GM23338 (cell line): ENCODE measurements at regions not wholly inside any gene's neighbourhood (a gene's known extent, or its start where the extent isn't known, plus 50 kb on each side); places are given as distances from the start of the nearest gene placed in this dataset.

Source experiments
- ATAC-seq: fragments of 200-7000 bp; cut with Tn5 transposase; 3 replicates; pipeline ENCODE4 v1.9.1; 2020
- DNase-seq: peaks from one replicate; pipeline ENCODE4 v3.0.0-alpha.2; 2015; ENCODE audit warnings: low spot score
- H2AFZ ChIP-seq: fragments of 200-600 bp; sonication (generic); 2 replicates; pipeline ENCODE4 v1.8.0; 2016; ENCODE audit warnings: antibody characterized with exemption, mild to moderate bottlenecking, moderate library complexity
- H3F3A ChIP-seq: fragments of 200-600 bp; sonication (generic); replicated peaks from 2 replicates; pipeline ENCODE4 v1.8.0; 2017; ENCODE audit warnings: antibody characterized with exemption, mixed run types, low read depth
- H3K27ac ChIP-seq: fragments of 200-600 bp; sonication (generic); 2 replicates; pipeline ENCODE4 v1.6.1; 2016; ENCODE audit warnings: low read depth
- H3K27me3 ChIP-seq: fragments of 200-600 bp; sonication (generic); 2 replicates; pipeline ENCODE4 v1.8.0; 2016; ENCODE audit warnings: mild to moderate bottlenecking, mixed run types, moderate library complexity; ENCODE audit not compliant: insufficient read depth
- H3K36me3 ChIP-seq: fragments of 200-600 bp; sonication (generic); 2 replicates; pipeline ENCODE4 v1.8.0; 2016; ENCODE audit warnings: mild to moderate bottlenecking; ENCODE audit not compliant: insufficient read depth
- H3K4me1 ChIP-seq: fragments of 200-600 bp; sonication (generic); 2 replicates; pipeline ENCODE4 v1.8.0; 2016; ENCODE audit warnings: mild to moderate bottlenecking, moderate library complexity; ENCODE audit not compliant: insufficient read depth
- H3K4me2 ChIP-seq: fragments of 200-600 bp; sonication (generic); 2 replicates; pipeline ENCODE4 v1.7.1; 2017; ENCODE audit warnings: mixed run types
- H3K4me3 ChIP-seq: fragments of 200-600 bp; sonication (generic); 2 replicates; pipeline ENCODE4 v1.6.1; 2016; ENCODE audit warnings: mixed run types
- H3K79me2 ChIP-seq: fragments of 200-600 bp; sonication (generic); replicated peaks from 2 replicates; pipeline ENCODE4 v1.8.0; 2017; ENCODE audit warnings: mild to moderate bottlenecking; ENCODE audit not compliant: insufficient read depth
- H3K9me2 ChIP-seq: fragments of 200-600 bp; sonication (generic); 2 replicates; pipeline ENCODE4 v1.8.0; 2017; ENCODE audit not compliant: insufficient read depth
- H4K20me1 ChIP-seq: fragments of 200-600 bp; sonication (generic); replicated peaks from 2 replicates; pipeline ENCODE4 v1.8.0; 2017; ENCODE audit warnings: mild to moderate bottlenecking; ENCODE audit not compliant: insufficient read depth
- H3K27ac Mint-ChIP-seq: 2 replicates; pipeline ENCODE4 v1.8.0; 2020; ENCODE audit warnings: inconsistent platforms, mild to moderate bottlenecking, moderate library complexity, mixed read lengths
- H3K27me3 Mint-ChIP-seq: 3 replicates; pipeline ENCODE4 v1.8.0; 2022; ENCODE audit warnings: low read depth, mild to moderate bottlenecking, moderate library complexity, mixed read lengths, inconsistent platforms; ENCODE audit not compliant: insufficient read depth, poor library complexity
- H3K36me3 Mint-ChIP-seq: 3 replicates; pipeline ENCODE4 v1.8.0; 2021; ENCODE audit warnings: low read depth, mild to moderate bottlenecking, inconsistent platforms, moderate library complexity, mixed read lengths
- H3K4me1 Mint-ChIP-seq: 3 replicates; pipeline ENCODE4 v1.8.0; 2020; ENCODE audit warnings: mild to moderate bottlenecking, inconsistent platforms, mixed read lengths
- H3K4me3 Mint-ChIP-seq: 3 replicates; pipeline ENCODE4 v1.8.0; 2021; ENCODE audit warnings: moderate library complexity, mild to moderate bottlenecking, inconsistent platforms, mixed read lengths
- H3K9me3 Mint-ChIP-seq: 3 replicates; pipeline ENCODE4 v1.8.0; 2020; ENCODE audit warnings: moderate library complexity, mild to moderate bottlenecking, inconsistent platforms, mixed read lengths
- CREB1 ChIP-seq: fragments of 250-450 bp; sonication (Bioruptor Pico); IDR thresholded peaks from 2 replicates; pipeline ENCODE4 v1.5.0; 2020; ENCODE audit warnings: low read depth, mild to moderate bottlenecking, moderate library complexity
- EZH2 ChIP-seq: fragments of 200-600 bp; sonication (generic); IDR thresholded peaks from one replicate; pipeline ENCODE4 v1.8.0; 2017; ENCODE audit warnings: antibody characterized with exemption, mild to moderate bottlenecking, low read depth; ENCODE audit not compliant: unreplicated experiment
- EZH2phosphoT487 ChIP-seq: fragments of 200-600 bp; sonication (generic); IDR thresholded peaks from one replicate; pipeline ENCODE4 v1.8.1; 2018; ENCODE audit warnings: antibody characterized with exemption; ENCODE audit not compliant: unreplicated experiment
- JUNB ChIP-seq: IDR thresholded peaks from one replicate; pipeline ENCODE4 v1.6.1; 2016; ENCODE audit warnings: antibody characterized with exemption; ENCODE audit not compliant: unreplicated experiment
- NANOG ChIP-seq: IDR thresholded peaks from 2 replicates; pipeline ENCODE4 v1.6.1; 2016; ENCODE audit warnings: antibody characterized with exemption, borderline replicate concordance
- POLR2AphosphoS5 ChIP-seq: IDR thresholded peaks from 2 replicates; pipeline ENCODE4 v1.6.1; 2016; ENCODE audit warnings: antibody characterized with exemption, low read depth
- STAT1 ChIP-seq: IDR thresholded peaks from one replicate; pipeline ENCODE4 v1.6.1; 2016; ENCODE audit warnings: antibody characterized with exemption; ENCODE audit not compliant: unreplicated experiment
- ZNF114 ChIP-seq: fragments of 250-450 bp; sonication (Bioruptor Pico); IDR thresholded peaks from 2 replicates; pipeline ENCODE4 v1.5.0; 2020; ENCODE audit warnings: mild to moderate bottlenecking, moderate library complexity
- ZNF331 ChIP-seq: fragments of 250-450 bp; sonication (Bioruptor Pico); IDR thresholded peaks from 2 replicates; pipeline ENCODE4 v1.5.0; 2020; ENCODE audit warnings: low read depth, mild to moderate bottlenecking, moderate library complexity
- TF ChIP-seq, protein P1 (sequence below): IDR thresholded peaks from 2 replicates; pipeline ENCODE4 v1.6.1; 2016; ENCODE audit warnings: antibody characterized with exemption
- TF ChIP-seq, protein P2 (sequence below): fragments of 250-450 bp; sonication (Bioruptor Pico); IDR thresholded peaks from 2 replicates; pipeline ENCODE4 v1.5.0; 2020; ENCODE audit warnings: mild to moderate bottlenecking, moderate library complexity
- TF ChIP-seq, protein P3 (sequence below): IDR thresholded peaks from one replicate; pipeline ENCODE4 v1.6.1; 2018; ENCODE audit warnings: antibody characterized with exemption; ENCODE audit not compliant: unreplicated experiment
- TF ChIP-seq, protein P4 (sequence below), 2 experiments: fragments of 200-600 bp in 1 of 2; sonication (generic) in 1 of 2; conservative IDR thresholded peaks; 2 replicates each; pipeline versions ENCODE4 v1.5.1 to v1.6.1; 2016 to 2017; ENCODE audit warnings: antibody characterized with exemption in 2 of 2, low read depth in 2 of 2, mild to moderate bottlenecking in 2 of 2, moderate library complexity in 1 of 2

DNA sequence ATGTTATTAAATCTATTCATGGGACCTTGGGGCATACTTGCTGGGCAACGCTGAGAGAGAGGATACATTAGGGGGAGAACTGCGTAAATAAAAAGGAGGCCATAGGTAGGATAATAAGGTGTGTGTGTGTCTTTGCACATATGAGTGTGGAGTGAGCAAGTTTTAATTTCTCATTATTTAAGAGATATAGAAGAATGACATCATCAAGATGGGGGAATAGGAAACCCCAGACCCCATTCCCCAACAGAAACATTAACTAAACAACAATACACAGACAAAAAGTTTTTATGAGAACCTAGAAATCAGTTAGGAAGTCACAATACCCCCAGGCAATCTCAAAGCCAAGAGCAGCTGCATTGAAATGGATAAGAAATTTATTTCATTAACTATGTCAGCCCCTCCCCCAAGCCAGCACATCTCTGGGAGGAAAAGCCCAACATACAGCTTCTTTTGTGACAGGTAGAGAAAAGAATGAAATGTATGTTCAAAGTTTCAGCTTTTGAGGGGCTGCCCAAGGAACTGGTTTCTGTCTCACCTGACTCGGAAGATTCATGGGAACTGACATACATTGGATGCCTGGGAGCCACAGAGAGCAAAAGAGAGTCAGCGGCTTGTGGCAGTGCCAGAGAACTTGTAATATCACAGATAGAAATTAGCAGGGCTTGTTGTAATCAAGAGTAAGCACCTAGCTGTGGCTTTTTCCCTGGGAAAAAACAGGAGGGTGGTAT, 234.3 kb upstream of the NFIA start:
- Mint-ChIP-seq H3K9me3 (peaks cover 37% of the 10 kb centered on the region), H3K27me3 (peaks cover 9% of the 10 kb centered on the region), H3K27ac (peak overlapping the region; percentile 80), H3K4me3 (no peak overlapping the region), H3K4me1 (peaks cover 20% of the 10 kb centered on the region), H3K36me3 (peaks cover 33% of the 10 kb centered on the region)
- H3K9me2 ChIP-seq: no peaks in the 10 kb centered on the region
- TF ChIP-seq, protein P1, sequence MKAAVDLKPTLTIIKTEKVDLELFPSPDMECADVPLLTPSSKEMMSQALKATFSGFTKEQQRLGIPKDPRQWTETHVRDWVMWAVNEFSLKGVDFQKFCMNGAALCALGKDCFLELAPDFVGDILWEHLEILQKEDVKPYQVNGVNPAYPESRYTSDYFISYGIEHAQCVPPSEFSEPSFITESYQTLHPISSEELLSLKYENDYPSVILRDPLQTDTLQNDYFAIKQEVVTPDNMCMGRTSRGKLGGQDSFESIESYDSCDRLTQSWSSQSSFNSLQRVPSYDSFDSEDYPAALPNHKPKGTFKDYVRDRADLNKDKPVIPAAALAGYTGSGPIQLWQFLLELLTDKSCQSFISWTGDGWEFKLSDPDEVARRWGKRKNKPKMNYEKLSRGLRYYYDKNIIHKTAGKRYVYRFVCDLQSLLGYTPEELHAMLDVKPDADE: no peak
- TF ChIP-seq, protein P2, sequence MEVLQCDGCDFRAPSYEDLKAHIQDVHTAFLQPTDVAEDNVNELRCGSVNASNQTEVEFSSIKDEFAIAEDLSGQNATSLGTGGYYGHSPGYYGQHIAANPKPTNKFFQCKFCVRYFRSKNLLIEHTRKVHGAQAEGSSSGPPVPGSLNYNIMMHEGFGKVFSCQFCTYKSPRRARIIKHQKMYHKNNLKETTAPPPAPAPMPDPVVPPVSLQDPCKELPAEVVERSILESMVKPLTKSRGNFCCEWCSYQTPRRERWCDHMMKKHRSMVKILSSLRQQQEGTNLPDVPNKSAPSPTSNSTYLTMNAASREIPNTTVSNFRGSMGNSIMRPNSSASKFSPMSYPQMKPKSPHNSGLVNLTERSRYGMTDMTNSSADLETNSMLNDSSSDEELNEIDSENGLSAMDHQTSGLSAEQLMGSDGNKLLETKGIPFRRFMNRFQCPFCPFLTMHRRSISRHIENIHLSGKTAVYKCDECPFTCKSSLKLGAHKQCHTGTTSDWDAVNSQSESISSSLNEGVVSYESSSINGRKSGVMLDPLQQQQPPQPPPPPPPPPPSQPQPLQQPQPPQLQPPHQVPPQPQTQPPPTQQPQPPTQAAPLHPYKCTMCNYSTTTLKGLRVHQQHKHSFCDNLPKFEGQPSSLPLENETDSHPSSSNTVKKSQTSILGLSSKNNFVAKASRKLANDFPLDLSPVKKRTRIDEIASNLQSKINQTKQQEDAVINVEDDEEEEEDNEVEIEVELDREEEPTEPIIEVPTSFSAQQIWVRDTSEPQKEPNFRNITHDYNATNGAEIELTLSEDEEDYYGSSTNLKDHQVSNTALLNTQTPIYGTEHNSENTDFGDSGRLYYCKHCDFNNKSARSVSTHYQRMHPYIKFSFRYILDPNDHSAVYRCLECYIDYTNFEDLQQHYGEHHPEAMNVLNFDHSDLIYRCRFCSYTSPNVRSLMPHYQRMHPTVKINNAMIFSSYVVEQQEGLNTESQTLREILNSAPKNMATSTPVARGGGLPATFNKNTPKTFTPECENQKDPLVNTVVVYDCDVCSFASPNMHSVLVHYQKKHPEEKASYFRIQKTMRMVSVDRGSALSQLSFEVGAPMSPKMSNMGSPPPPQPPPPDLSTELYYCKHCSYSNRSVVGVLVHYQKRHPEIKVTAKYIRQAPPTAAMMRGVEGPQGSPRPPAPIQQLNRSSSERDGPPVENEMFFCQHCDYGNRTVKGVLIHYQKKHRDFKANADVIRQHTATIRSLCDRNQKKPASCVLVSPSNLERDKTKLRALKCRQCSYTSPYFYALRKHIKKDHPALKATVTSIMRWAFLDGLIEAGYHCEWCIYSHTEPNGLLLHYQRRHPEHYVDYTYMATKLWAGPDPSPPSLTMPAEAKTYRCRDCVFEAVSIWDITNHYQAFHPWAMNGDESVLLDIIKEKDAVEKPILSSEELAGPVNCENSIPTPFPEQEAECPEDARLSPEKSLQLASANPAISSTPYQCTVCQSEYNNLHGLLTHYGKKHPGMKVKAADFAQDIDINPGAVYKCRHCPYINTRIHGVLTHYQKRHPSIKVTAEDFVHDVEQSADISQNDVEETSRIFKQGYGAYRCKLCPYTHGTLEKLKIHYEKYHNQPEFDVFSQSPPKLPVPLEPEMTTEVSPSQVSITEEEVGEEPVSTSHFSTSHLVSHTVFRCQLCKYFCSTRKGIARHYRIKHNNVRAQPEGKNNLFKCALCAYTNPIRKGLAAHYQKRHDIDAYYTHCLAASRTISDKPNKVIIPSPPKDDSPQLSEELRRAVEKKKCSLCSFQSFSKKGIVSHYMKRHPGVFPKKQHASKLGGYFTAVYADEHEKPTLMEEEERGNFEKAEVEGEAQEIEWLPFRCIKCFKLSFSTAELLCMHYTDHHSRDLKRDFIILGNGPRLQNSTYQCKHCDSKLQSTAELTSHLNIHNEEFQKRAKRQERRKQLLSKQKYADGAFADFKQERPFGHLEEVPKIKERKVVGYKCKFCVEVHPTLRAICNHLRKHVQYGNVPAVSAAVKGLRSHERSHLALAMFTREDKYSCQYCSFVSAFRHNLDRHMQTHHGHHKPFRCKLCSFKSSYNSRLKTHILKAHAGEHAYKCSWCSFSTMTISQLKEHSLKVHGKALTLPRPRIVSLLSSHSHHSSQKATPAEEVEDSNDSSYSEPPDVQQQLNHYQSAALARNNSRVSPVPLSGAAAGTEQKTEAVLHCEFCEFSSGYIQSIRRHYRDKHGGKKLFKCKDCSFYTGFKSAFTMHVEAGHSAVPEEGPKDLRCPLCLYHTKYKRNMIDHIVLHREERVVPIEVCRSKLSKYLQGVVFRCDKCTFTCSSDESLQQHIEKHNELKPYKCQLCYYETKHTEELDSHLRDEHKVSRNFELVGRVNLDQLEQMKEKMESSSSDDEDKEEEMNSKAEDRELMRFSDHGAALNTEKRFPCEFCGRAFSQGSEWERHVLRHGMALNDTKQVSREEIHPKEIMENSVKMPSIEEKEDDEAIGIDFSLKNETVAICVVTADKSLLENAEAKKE (CRISPR knock-in tag): no peak
- TF ChIP-seq, protein P3, sequence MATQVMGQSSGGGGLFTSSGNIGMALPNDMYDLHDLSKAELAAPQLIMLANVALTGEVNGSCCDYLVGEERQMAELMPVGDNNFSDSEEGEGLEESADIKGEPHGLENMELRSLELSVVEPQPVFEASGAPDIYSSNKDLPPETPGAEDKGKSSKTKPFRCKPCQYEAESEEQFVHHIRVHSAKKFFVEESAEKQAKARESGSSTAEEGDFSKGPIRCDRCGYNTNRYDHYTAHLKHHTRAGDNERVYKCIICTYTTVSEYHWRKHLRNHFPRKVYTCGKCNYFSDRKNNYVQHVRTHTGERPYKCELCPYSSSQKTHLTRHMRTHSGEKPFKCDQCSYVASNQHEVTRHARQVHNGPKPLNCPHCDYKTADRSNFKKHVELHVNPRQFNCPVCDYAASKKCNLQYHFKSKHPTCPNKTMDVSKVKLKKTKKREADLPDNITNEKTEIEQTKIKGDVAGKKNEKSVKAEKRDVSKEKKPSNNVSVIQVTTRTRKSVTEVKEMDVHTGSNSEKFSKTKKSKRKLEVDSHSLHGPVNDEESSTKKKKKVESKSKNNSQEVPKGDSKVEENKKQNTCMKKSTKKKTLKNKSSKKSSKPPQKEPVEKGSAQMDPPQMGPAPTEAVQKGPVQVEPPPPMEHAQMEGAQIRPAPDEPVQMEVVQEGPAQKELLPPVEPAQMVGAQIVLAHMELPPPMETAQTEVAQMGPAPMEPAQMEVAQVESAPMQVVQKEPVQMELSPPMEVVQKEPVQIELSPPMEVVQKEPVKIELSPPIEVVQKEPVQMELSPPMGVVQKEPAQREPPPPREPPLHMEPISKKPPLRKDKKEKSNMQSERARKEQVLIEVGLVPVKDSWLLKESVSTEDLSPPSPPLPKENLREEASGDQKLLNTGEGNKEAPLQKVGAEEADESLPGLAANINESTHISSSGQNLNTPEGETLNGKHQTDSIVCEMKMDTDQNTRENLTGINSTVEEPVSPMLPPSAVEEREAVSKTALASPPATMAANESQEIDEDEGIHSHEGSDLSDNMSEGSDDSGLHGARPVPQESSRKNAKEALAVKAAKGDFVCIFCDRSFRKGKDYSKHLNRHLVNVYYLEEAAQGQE: no peak
- no peak for TF ChIP-seq NANOG
- no peak for TF ChIP-seq CREB1
- no peak for TF ChIP-seq STAT1
- no peak for TF ChIP-seq POLR2AphosphoS5
- TF ChIP-seq ZNF114 (CRISPR knock-in tag): no peak
- TF ChIP-seq JUNB: no peak
- TF ChIP-seq EZH2: no peak
- TF ChIP-seq, protein P4, sequence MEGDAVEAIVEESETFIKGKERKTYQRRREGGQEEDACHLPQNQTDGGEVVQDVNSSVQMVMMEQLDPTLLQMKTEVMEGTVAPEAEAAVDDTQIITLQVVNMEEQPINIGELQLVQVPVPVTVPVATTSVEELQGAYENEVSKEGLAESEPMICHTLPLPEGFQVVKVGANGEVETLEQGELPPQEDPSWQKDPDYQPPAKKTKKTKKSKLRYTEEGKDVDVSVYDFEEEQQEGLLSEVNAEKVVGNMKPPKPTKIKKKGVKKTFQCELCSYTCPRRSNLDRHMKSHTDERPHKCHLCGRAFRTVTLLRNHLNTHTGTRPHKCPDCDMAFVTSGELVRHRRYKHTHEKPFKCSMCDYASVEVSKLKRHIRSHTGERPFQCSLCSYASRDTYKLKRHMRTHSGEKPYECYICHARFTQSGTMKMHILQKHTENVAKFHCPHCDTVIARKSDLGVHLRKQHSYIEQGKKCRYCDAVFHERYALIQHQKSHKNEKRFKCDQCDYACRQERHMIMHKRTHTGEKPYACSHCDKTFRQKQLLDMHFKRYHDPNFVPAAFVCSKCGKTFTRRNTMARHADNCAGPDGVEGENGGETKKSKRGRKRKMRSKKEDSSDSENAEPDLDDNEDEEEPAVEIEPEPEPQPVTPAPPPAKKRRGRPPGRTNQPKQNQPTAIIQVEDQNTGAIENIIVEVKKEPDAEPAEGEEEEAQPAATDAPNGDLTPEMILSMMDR (conservative IDR thresholded peaks at IDR 0.05; ENCODE audit: low read depth in 2 of 2): no peak
- TF ChIP-seq EZH2phosphoT487: no peak
- TF ChIP-seq ZNF331 (CRISPR knock-in tag): no peak
- no peaks in the 10 kb centered on the region for H3K27me3 ChIP-seq
- H3K79me2 ChIP-seq: no peaks in the 10 kb centered on the region
- H3K36me3 ChIP-seq: no peaks in the 10 kb centered on the region
- H3F3A ChIP-seq: no peaks in the 10 kb centered on the region
- H3K4me1 ChIP-seq: peaks cover 17% of the 10 kb centered on the region
- DNase-seq (peak; percentile 47), ATAC-seq (peak; percentile 65)
- H4K20me1 ChIP-seq: no peaks in the 10 kb centered on the region
- peak overlapping the region; percentile 82 for H3K27ac ChIP-seq
- peak overlapping the region; percentile 21; the same call in 1 of the 2 replicates for H3K4me2 ChIP-seq
- no peak overlapping the region for H3K4me3 ChIP-seq
- H2AFZ ChIP-seq: peak overlapping the region; percentile 2; the same call in 1 of the 2 replicates
